GM21723 (cell line): ENCODE measurements at regions not wholly inside any gene's neighbourhood (a gene's known extent, or its start where the extent isn't known, plus 50 kb on each side); places are given as distances from the start of the nearest gene placed in this dataset.

Source experiments
- ATAC-seq: cut with Tn5 transposase; IDR thresholded peaks from one replicate; pipeline ENCODE4 v1.9.1; 2021; ENCODE audit warnings: mild to moderate bottlenecking, moderate library complexity; ENCODE audit not compliant: unreplicated experiment

DNA sequence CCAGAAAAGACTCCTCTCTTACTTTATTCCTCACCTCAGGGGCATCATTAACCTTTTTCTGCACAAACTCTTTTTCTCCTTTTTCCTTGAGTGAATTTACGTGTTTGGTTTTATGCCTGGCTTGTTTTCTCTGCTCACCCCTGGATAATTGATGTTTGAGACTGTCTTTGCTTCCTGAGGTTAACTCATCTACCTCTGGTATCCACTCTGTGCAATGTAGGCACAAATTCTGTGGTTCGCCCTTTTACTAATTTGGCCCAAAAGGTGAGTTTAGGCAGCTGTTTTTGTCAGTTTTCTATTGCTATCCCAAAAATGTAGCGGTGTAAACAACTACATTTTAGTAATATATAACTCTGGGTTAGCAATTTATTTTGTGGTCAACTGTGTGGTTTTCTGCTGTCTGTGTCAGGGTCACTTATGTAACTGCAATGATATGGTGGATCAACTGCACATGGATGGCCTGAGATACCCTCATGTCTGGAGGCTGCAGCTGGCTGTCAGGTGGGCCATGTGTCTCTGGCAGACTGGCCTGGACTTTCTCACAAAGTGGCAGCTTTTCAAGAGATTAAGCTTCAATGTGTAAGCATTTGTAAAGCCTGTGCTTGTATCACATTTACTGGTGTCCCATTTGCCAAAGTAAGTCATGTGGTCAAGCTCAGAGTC lies 329.7 kb downstream of the FSIP2 start:
- no peak for ATAC-seq

DNA sequence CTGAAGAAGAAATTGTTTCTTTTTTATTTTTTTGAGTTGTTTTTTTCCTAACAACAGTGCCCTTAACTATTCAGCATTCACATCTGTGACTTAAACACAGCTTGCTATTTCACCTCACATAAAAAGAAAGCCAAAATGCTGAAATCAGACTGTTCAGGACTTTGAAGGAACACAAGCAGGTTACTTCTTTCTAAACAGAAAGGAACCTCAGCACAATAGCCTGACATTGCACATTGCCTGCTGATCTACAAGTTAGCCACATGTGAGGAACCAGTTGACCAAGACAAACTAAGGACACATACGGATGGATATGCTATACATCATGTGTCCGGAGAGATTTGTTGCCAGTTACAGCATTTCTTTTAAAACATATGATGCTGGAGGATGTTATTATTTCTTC lies 331.1 kb downstream of the FSIP2 start:
- no peak for ATAC-seq

DNA sequence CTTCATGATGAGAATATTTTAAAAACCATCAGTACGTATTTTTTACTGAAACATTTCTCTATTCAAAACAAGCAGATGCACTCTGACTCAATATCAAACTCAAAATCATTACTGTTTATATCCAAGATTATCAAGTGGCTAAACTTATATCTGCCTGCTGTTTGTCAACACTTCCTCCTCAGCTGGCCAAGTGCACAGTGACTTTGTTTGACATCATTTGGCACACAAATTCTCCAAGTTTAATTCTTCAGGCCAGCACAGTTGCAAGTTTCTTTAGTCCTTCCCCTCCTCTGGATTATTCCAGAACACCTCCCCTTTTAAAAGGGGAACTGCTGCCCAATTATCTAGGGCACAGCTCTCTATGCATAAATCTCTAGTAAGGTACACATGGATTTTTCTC lies 346.6 kb downstream of the FSIP2 start:
- ATAC-seq, result no peak

DNA sequence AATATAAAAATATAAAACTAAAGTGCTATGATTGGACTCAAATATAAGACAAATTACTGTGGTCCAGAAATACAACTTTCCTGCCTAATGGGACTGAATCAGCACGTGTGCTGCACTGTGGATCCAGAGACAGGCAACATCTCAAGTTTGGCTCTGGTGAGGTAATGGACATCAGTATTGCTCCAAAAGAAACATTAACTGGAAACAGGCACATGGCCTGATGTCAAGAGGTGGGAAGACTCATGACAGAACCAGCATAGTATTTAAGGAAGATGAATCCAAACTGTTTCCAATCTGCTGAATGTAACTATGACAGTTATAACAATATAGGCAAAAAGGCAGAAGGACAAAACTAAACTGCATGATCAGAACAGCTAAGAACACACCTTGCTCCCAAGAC lies 354.6 kb downstream of the FSIP2 start:
- ATAC-seq, result no peak

DNA sequence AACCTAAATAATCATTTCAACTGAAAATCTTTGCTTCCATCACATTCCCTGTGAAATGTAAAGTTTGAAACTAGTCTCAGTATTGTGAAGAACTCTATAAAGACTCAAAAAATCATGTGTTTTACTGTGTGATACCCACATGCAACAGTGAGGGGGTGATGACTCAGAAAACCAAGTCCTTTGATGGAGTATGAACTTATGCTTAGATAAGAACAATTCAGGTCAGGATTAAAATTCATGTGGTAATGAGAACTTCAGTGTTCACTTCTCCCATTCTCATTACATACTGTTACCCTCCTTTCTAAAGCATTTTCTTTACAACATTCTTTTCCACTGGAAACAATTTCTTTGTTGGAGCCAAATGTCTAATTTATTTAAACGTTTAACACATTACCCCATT lies 360.2 kb downstream of the FSIP2 start:
- ATAC-seq, result no peak

DNA sequence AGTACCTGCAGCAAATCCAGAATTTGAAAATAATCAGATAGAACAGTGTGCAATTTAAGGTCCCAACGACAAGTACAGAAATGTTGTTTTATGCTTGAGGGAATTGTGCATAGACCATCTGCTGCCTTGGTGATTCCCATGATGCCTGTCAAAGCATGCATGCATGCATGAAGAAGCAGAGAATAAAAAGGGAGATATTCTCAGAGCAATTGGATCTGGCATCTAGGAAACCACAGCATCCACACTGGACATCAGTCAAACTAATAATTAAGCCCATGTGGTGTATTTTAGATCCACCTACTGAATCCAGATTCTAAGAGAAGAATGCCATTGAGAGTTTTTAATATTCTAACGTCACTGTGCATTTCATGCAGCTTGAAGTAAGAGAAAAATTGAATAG lies 361.2 kb downstream of the FSIP2 start:
- ATAC-seq, result no peak

DNA sequence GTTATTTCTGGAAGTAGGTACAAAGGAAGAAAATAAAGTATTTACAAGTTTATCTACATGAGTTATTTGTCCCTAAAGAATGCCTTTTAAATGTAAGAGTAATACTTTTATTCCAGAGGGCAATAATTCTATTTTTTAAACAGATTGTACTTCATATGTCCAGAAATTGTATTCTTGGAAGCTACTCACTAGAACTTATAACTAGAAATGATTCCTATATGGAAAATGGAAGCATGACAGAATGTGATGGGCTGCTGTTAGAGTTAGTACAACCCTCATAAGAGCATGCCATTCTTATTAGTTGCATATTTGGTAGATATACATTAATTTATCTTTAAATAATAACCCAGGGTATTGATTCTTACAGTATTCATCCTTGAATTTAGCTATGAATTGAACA lies 362.0 kb downstream of the FSIP2 start:
- no peak for ATAC-seq

DNA sequence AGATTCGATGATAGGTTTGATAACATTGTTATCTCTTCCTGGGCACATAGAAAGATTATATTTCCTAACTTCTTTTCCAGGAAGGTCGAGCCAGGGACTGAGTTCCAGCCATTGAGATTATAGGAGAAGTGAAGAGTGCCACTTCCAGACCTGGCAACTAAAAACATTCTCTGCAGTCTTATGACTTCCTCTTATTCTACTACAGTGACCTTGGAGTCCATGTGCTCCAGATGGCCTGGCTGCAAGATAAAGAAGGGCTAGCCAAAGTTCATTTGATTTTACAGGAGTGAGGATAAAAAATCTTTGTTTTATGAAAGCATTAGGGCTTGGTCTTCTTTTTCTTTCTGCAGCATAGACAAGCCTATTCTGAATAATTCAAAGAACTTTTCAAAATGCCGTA lies 363.0 kb downstream of the FSIP2 start:
- ATAC-seq, result no peak

DNA sequence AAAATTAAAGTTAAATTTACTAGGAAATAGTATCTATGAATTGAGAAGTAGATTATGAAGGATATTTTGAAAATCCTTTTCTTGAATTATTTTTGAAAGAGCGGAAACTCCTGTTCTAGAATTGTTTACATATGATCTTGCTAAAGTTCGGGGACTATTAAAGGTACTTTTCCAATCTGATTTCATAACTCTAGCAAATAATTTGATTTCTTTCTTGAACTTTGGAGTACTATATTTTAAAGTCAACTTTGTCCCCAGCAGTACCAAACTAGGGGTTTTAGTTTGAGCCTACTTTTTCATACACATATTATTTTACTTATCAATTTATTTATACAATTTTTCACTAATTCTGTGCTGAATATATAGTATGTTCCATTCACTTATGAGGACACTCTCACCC lies 364.7 kb downstream of the FSIP2 start:
- no peak for ATAC-seq

DNA sequence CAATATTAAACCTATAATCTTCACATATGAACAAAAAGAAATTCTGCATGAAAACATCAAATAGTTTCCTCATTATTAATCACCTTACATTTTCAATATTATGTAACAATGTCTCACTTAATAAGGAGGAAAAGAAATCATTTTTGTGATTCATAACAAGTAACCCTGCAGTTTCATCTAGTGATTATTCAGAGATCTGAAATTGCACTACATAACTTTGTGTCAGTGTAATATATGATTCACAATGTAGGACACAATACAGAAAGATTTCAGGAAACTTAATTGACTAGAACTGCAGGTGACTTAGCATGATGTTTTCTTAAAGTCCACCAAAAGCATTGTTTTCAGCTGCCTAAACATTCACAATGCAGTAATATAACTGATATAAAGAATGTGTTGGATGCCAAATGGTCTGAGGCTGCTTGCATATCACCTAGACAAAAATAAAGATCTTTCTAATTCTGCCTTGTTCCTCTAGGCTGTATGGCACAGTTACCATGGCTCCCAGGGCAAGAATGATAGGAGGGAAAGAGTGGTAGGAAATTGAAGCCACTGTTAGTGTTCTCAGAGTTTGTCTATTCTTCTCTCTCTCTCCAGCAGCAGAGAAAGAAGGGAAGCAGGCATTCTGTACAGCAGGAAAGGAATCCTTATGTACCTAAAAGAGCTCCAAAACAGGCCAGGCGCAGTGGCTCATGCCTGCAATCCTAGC lies 366.6 kb downstream of the FSIP2 start:
- ATAC-seq, result no peak

DNA sequence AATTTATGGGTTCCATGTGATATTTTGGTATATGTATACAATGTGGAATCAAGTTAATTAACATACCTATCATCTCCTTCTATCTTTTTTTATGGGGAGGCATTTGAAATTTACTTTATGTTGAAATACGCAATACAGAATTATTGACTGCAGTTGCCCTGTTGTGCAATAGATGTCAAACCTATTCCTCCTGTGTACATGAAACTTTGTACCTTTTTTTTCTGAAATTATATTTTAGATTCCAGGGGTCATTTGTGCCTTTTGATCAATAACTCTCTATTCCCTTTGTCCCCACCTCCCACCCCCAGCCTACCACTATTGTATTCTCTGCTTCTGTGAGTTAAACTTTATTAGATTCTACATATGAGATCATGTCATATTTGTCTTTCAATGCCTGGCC lies 369.9 kb downstream of the FSIP2 start:
- no peak for ATAC-seq

DNA sequence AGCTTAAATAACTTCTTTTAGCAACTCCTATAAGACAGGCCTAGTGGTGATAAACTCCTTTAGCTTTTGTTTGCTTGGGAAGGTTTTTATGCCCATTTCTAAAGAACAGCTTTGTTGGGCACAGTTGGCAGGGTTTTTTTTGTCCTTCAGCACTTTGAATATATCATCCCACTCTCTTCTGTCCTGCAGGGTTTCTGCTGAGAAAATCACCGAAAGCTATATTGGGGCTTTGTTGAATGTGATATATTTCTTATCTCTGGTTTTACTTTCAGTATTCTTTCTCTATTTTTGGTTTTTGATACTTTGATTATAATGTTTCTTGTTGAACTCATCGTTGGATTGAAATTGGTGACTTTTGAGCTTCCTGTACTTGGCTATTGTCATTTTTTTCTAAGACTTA lies 372.8 kb upstream of the ZC3H15 start:
- no peak for ATAC-seq

DNA sequence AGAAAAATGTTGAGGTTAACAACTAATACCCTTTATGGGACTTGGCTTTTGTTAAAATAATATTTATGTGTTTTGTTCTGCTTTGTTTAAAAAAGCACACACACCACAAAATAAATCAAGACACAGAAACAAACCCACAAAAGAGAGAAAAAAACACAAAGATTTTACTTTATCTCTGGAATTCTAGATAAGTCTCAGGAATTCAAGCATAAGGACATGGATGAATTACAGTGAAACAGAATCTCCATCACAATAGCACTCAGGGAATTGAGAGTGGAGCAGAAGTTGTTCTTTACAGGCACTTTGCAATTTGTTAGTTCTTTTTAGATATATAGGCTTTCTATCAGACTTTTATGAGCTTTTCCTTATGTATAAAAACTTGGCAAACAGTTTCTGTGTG lies 360.9 kb upstream of the ZC3H15 start:
- no peak for ATAC-seq

DNA sequence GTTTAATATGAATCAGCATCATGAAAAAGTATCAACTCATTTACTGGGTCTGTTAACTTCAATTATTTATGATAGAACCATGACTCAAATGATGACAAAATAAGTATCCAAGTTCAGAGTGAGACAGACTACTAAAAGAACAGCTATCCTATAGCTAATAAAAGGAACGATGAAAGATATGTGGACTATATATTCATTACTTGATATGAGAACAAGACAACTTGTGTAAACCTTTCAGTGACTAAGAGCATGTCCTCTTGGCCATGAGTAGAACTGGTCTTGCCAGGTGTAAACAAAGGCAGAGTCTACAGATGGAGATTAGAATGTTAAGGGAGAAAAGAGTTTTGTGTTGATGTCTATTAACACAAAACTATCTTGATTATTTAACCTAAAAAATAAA lies 360.4 kb upstream of the ZC3H15 start:
- ATAC-seq, result no peak

DNA sequence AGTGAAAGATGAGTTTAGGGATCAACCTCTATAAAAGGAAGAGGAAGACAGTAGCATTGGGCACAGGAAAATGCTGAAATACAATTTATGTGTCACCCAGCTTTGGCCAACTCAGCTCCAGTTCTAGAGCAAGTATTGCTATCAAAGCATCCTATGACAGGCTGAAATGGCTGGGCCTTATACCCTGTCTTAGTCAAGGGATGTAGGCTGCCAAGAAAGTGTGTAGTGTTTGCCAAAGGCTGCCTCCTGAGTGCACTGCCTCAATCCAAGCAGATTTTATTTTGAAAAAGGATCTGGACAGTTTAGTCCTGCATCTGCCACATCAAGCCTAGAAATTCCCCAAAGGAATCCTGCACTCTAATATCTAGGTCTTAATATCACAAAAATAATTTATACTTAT lies 359.9 kb upstream of the ZC3H15 start:
- no peak for ATAC-seq

DNA sequence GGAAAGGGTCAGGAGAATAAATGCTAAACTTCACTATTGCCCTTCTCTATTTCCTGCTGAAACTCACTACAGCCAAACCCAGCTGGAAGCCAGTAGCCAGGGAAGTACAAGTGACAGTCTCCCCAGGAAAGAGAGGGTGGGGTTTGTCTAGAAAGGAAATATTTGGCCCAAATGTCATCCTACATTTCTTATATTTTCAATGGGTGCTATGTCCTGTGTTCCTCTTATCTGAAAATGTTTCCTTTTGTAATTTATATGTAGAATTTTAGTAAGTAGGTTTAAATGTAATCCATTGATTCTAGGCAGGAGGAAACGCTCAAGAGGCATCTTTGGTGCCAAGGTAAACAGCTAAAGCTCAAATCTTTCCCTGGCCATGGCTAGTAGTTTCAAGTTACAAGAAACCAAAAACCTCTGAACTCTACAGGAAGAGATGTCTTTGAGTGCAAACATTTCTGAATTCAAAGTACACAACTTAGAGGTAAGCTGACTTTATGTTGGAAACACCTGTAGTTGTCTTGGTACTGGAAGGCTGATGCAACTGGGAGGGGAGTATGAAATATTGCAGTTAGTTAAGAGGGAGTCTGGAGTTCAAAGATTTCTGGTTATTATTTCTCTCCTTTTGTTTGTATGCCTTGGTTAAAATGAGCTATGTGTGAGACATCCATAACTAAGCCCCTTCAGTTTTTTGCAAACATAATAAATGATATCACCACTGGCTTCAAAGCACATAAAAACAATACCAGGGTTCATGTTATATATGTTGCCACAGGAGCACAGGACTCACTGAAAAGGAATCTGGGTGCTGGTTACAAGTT lies 356.1 kb upstream of the ZC3H15 start:
- no peak for ATAC-seq

DNA sequence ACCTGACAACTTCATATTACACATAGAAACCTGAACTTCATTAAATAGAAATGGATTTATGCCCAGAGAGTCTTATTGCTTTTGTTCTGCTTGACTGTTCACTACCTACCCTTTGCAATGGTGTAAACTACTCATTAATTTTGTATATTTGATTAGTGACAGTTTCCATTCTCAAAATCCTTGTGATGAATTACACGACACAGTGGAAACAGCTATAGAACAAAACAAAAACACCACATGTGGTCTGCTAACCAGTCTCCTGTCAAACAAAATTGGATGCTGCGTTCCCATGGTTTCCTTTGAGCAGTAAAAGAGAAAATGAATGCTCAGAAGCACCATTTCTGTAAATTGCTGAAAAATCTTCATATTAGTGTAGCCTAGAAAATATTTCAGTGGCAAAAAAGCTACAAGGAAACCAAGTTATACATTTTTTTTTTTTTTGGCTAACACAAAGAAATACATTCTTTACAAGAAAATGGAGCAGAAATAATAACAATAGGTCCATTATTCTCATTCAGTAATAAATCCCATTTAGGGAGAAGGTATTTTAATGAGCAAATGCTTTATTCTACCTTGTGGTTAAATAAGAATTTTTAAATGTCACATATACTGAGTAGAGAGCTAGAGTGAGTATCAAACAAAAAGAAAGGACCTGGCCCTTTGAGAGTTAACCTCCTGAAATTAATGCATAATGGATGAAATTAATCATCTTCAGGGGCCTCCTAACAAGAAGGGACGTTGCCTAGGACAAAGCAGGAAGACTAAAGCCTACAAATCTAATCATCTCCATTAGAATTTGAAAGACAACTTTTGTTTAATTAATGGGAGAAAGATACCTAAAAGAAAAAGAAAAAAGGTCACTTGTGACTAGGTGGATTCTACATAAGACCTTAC lies 355.1 kb upstream of the ZC3H15 start:
- ATAC-seq, result no peak

DNA sequence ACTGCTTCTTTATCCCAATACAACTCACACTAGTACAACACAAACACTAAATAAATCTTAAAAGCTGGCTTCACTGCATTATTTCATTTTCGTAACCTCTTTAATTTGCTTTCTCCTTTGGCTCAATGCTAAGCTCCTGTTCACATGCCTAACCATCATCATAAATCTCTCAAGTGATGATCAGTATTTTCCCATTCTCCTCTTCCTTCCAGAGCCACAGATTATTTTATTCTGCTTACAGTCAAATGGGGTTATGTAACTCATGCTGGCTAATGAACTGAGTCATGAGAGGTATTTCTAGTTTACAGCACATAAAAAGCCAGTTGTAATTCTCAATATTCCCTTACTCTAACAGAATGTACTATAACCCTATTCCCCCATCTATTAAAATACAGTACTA lies 350.4 kb upstream of the ZC3H15 start:
- no peak for ATAC-seq

DNA sequence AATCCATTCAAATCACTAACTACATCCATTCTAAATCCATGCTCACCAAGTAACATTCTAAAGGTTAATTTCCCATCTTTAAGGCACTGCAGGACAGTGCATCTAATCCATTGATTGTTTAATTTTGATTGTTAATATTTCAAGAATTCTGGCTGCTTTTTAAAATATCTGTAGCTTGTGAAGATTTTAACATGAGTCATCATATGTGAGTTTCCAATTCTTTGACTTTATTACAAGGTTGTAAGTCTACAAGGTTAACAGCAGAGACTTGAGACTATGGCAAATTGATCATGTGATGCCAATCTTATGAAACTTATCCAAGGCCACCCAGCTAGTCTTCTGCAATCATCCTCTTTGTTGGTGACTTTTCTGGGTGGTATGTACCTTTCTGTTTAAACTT lies 349.2 kb upstream of the ZC3H15 start:
- ATAC-seq, result no peak

DNA sequence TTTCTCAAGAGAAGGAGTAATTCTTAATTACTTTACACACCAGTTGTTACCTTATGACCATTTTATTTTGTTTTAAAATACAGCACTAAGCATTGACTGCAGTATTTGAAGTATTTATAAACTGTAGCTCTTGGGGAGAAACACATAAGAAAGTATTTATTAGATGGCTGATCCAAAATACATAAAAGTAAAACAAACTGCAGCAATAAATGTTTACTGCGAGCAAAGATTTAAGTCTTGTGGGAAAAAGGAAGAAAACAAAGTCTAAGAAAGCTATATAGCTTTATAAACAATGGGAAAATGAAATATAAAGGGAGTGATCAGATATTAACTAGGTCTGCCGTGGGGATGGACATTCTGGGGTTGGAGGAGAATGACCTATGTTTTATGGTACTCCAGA lies 347.2 kb upstream of the ZC3H15 start:
- ATAC-seq, result no peak

DNA sequence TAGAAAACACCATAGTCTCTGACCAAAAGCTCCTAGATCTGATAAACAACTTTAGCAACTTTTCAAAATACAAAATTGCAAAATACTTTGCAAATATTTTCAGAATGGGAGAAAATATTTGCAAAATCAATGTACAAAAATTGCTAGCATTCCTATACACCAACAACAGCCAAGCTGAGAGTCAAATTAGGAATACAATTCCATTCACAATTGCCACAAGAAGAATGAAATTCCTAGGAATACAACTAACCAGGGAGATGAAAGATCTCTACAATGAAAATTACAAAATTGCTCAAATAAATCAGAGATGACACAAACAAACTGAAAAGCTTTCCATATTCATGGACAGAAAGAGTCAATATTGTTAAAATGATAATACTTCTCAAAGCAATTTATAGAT lies 327.0 kb upstream of the ZC3H15 start:
- ATAC-seq, result no peak
